ENCODE measurements at regions not wholly inside any gene's neighbourhood (a gene's known extent, or its start where the extent isn't known, plus 50 kb on each side); places are given as distances from the start of the nearest gene placed in this dataset.

DNA sequence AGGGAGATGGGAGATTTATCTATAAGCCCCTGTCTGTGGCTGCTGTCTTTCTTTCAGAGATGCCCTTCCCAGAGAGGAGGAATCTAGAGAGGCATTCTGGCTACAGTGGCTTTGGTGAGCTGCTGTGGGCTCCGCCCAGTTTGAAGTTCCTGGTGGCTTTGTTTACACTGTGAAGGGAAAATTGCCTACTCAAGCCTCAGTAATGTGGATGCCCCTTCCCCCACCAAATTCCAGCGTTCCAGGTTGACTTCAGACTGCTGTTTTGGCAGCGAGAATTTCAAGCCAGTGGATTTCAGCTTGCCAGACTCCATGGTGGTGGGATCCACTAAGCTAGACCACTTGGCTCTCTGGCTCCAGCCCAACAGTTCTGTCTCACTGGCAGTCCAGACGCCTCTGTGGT is 951.6 kb downstream of the CCSER2 start:
- Histone ChIP-seq H3F3A (ENCODE audit: insufficient read depth) (no peaks in the 10 kb centered on the region), H3K27ac (ENCODE audit: low read depth, low read length) (no peak overlapping the region), H3K27me3 (ENCODE audit: low read length) (no peaks in the 10 kb centered on the region), H2AFZ (ENCODE audit: low read depth, low read length, severe bottlenecking) (no peak overlapping the region), H3K9me2 (replicated peaks; ENCODE audit: insufficient read depth, low read length) (no peaks in the 10 kb centered on the region), H3K9ac (ENCODE audit: low read length) (no peak overlapping the region), H3K79me2 (ENCODE audit: insufficient read depth, low read length) (no peaks in the 10 kb centered on the region), H3K36me3 (ENCODE audit: low read length) (no peaks in the 10 kb centered on the region), H3K4me2 (ENCODE audit: low read depth, low read length, poor library complexity, severe bottlenecking) (no peak overlapping the region), H3K4me3 (ENCODE audit: insufficient read depth, low read length, poor library complexity, severe bottlenecking) (no peak overlapping the region), H4K20me1 (ENCODE audit: low read depth, low read length) (no peaks in the 10 kb centered on the region), H3K9me3 (ENCODE audit: insufficient read depth, low read length) (no peaks in the 10 kb centered on the region)
- no peak for TF ChIP-seq EZH2phosphoT487 (conservative IDR thresholded peaks at IDR 0.05; ENCODE audit: low read length)
- TF ChIP-seq, protein P1, sequence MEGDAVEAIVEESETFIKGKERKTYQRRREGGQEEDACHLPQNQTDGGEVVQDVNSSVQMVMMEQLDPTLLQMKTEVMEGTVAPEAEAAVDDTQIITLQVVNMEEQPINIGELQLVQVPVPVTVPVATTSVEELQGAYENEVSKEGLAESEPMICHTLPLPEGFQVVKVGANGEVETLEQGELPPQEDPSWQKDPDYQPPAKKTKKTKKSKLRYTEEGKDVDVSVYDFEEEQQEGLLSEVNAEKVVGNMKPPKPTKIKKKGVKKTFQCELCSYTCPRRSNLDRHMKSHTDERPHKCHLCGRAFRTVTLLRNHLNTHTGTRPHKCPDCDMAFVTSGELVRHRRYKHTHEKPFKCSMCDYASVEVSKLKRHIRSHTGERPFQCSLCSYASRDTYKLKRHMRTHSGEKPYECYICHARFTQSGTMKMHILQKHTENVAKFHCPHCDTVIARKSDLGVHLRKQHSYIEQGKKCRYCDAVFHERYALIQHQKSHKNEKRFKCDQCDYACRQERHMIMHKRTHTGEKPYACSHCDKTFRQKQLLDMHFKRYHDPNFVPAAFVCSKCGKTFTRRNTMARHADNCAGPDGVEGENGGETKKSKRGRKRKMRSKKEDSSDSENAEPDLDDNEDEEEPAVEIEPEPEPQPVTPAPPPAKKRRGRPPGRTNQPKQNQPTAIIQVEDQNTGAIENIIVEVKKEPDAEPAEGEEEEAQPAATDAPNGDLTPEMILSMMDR (IDR thresholded peaks at IDR 0.05; ENCODE audit: insufficient read depth, low read length, poor library complexity, severe bottlenecking): no peak

DNA sequence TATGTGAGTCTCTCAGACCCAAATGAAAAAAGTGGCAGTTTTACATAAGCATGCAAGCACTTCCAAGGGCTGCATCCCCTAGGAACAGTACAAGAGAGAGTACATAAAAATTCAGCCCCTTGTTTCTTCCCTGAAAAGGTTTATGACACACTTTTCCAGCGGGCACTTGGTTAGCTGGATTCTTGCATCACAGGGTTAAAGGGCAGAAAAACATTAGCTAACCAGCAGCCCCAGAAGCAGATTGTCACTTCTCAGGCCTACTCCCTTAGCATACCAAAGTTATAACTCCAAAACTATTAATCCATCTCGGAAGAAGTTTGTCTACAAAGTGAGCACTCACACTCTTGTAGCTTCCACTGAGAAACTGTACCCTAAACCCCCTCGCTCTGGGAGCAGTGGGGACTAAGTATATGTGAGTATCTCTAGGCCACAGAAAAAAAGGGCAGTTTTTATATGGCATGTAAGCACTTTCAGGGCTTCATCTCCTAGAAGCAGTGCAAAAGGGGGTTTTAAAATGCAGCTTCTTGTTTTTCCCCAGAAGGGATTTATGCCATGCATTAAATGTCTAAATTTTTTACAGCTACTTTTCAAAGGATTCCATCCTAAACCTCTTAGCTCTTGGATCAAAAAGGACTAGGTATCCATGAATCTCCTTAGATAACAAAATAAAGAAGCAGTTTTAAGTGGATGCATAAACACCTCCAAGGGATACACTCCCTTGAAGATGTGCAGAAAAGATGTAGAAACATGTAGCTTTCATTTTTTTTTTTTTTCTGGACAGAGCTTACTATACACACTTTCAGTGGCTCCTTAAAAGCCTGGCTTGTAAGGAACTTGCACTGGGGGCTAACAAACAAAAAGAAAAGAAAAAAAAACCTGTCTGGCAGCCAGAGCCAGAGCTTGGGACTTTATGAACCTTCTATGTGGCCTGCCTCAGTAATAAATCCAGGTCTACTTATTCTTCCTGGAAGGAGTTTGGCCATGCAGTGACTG is 956.7 kb downstream of the CCSER2 start:
- Histone ChIP-seq H3K9me2 (replicated peaks; ENCODE audit: insufficient read depth, low read length) (no peaks in the 10 kb centered on the region), H3F3A (ENCODE audit: insufficient read depth) (no peaks in the 10 kb centered on the region), H3K27me3 (ENCODE audit: low read length) (no peaks in the 10 kb centered on the region), H3K4me3 (ENCODE audit: insufficient read depth, low read length, poor library complexity, severe bottlenecking) (no peak overlapping the region), H3K79me2 (ENCODE audit: insufficient read depth, low read length) (no peaks in the 10 kb centered on the region), H3K9me3 (ENCODE audit: insufficient read depth, low read length) (no peaks in the 10 kb centered on the region), H3K27ac (ENCODE audit: low read depth, low read length) (no peak overlapping the region), H3K9ac (ENCODE audit: low read length) (no peak overlapping the region), H3K4me2 (ENCODE audit: low read depth, low read length, poor library complexity, severe bottlenecking) (no peak overlapping the region), H2AFZ (ENCODE audit: low read depth, low read length, severe bottlenecking) (no peak overlapping the region), H4K20me1 (ENCODE audit: low read depth, low read length) (no peaks in the 10 kb centered on the region), H3K36me3 (ENCODE audit: low read length) (no peaks in the 10 kb centered on the region)
- TF ChIP-seq EZH2phosphoT487 (conservative IDR thresholded peaks at IDR 0.05; ENCODE audit: low read length): no peak
- TF ChIP-seq, protein P1 (IDR thresholded peaks at IDR 0.05; ENCODE audit: insufficient read depth, low read length, poor library complexity, severe bottlenecking): no peak

DNA sequence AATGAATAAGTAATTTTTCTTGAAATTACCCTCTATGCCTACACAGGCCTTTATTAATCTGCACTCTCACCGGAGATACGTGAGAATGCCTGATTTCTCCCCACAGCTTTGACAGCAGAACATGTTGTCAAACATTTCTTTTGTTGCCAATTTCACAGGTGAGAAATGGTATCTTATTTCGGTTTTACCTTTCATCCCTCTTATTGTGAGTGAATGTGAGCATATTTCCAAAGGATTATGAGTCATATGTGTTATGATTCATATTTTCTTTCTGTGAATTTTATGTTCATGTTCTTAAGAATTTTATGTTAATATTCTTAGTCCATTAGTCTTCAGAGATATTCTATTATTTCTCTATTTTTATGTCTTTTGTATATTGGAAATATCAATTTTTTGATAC is 965.1 kb downstream of the CCSER2 start:
- Histone ChIP-seq H3K9me3 (ENCODE audit: insufficient read depth, low read length) (no peaks in the 10 kb centered on the region), H3K36me3 (ENCODE audit: low read length) (no peaks in the 10 kb centered on the region), H3K27ac (ENCODE audit: low read depth, low read length) (no peak overlapping the region), H2AFZ (ENCODE audit: low read depth, low read length, severe bottlenecking) (no peak overlapping the region), H3K27me3 (ENCODE audit: low read length) (no peaks in the 10 kb centered on the region), H3K9me2 (replicated peaks; ENCODE audit: insufficient read depth, low read length) (no peaks in the 10 kb centered on the region), H3K4me2 (ENCODE audit: low read depth, low read length, poor library complexity, severe bottlenecking) (no peak overlapping the region), H3K4me3 (ENCODE audit: insufficient read depth, low read length, poor library complexity, severe bottlenecking) (no peak overlapping the region), H3F3A (ENCODE audit: insufficient read depth) (no peaks in the 10 kb centered on the region), H3K79me2 (ENCODE audit: insufficient read depth, low read length) (no peaks in the 10 kb centered on the region), H4K20me1 (ENCODE audit: low read depth, low read length) (no peaks in the 10 kb centered on the region), H3K9ac (ENCODE audit: low read length) (no peak overlapping the region)
- TF ChIP-seq, protein P1 (IDR thresholded peaks at IDR 0.05; ENCODE audit: insufficient read depth, low read length, poor library complexity, severe bottlenecking): no peak
- TF ChIP-seq EZH2phosphoT487 (conservative IDR thresholded peaks at IDR 0.05; ENCODE audit: low read length): no peak
